ENCODE measurements at regions not wholly inside any gene's neighbourhood (a gene's known extent, or its start where the extent isn't known, plus 50 kb on each side); places are given as distances from the start of the nearest gene placed in this dataset.
"Not testable (repeated sequence)": the region's sequence is repeated elsewhere in the genome, so short reads cannot be mapped to it uniquely, and the experiment has no call there.

- DNase-seq (ENCODE audit: low spot score), result no peak
Measured at GRCh38 chr16:52787709-52788108, 240.8 kb upstream of the TOX3 start.

GRCh38 chr16:52786091-52786490 is 239.1 kb upstream of the TOX3 start:
- no peak for DNase-seq (ENCODE audit: low spot score)

GRCh38 chr16:52785653-52786052 is 238.7 kb upstream of the TOX3 start:
- DNase-seq (ENCODE audit: low spot score), result no peak

DNA sequence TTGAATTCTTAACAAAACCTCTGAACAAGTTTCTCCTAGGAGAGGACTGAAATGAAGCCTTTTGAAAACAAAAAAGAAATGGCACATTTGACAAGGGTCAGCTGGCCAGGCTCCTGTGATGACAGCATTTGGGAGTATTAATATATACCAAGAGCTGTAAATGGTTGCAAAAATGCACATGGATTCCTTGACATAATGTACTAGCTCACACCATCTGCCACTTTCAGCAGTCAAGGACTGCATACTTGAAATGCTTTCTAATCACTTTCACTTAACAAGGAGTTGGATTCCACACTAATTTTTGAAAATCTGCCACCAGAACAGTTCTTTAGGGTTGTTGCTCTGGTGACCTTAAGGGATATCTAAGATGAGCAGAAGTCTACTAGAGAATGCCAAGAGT is 236.7 kb upstream of the TOX3 start:
- no peak for DNase-seq (ENCODE audit: low spot score)

GRCh38 chr16:52781005-52781630 is 234.2 kb upstream of the TOX3 start:
- no peak for DNase-seq (ENCODE audit: low spot score)

DNA sequence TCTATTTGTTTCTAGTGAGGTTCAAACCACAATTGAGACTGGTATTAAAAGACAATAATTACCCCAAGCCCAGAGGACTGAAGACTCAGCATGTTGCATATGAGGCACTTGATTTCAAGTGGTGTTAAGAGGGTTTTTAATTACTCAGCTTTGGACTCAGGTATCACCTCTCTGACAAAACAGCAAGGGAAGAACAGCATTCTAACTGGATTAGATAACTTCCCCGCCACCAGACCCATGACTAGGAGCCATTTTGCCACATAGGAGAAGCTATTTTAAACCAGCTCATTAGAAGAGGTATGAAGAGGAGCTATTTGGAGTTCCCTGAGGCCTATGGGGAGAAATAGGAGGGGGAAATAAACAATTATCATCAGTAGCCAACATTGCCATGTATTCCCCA is 226.1 kb upstream of the TOX3 start:
- DNase-seq (ENCODE audit: low spot score), result no peak

DNA sequence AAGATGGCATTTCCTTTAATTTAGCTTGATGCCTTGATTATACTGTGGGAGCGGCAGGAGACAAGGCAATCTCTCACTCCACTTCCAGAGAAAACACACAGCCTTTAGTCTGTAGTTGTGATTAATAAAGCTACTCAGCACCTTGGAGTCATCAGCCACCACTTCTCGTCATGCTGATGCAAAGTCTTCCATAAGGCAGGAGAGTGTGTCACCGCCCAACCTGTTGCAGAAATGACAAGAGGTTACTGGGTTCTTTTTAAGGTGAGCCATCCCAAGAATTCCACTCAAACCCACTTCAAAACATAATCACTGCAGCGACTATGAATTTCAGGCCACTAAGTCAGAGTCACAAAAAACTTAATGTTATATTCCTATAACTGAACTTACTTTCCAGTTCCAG is 223.9 kb upstream of the TOX3 start:
- no peak for DNase-seq (ENCODE audit: low spot score)

- no peak for DNase-seq (ENCODE audit: low spot score)
Measured at GRCh38 chr16:52758473-52758855, 211.5 kb upstream of the TOX3 start.

GRCh38 chr16:52757746-52758472 is 211.0 kb upstream of the TOX3 start:
- no peak for DNase-seq (ENCODE audit: low spot score)

DNA sequence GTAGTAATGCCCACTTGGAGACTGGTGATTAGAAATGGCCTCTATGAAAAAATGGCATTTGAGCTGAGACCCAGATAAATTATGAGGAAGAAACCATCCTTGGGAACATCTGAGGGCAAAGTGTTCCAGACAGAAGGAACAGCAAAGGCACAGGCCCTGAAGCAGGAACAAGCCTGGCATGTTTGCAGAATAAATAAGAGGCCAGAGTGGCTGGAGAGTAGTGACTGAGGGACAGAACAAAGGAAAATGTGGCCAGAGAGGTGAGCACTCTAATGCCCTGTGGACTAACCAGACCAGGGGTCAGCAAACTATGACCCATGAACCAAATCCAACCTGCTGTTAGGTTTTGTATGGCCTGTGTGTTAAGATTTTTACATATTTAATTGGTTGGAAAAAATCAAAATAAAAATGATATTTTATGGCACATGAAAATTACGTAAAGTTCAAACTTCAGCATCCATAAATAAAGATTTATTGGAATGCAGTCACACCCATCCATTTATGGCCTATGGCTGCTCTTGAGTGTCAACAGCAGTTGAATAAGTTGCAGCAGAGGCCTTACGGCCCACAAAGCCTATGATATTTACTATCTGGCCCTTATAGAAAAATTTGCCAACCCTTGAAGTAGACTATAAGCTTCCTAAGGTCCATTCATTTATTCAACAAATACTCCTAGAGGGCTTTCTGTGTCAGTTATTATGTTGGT is 210.0 kb upstream of the TOX3 start:
- DNase-seq (ENCODE audit: low spot score), result no peak

- no peak for DNase-seq (ENCODE audit: low spot score)
Measured at GRCh38 chr16:52755396-52755795, 208.5 kb upstream of the TOX3 start.

DNA sequence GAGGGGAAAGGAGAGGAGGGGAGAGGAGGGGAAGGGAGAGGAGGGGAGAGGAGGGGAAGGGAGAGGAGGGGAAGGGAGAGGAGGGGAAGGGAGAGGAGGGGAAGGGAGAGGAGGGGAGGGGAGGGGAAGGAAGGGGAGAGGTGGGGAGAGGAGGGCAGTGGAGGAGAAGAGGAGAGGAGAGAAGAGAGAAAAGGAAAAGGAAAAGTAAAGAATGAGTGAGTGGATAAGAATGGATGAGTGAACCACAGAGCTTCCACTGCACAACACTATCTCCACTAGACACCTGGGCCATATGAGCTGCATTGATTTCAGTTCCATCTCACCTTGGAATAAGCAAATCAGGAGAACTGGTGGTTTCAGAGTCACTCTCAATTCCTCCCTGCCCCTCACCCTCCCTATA is 204.1 kb upstream of the TOX3 start:
- DNase-seq (ENCODE audit: low spot score), result no peak

DNA sequence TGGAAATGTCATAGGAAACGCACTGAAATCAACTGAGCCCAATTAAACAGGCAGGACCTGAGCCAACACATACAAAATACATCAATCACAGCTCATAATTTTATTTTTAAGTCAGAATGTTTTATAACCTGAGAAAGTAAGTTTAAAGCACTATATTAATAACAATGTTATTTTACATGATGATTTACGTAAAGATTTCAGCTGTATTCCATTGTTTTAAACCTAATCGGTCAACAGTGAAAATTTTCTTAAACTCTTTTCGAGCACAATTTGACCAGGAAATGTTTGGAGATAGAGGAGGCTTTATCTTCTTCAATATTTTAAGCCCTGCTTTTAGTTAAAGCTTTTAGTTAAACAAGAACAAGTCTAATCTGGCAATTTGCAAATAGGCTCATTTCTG is 201.8 kb upstream of the TOX3 start:
- no peak for DNase-seq (ENCODE audit: low spot score)

- DNase-seq (ENCODE audit: low spot score), result no peak
Measured at GRCh38 chr16:52747088-52747595, 200.2 kb upstream of the TOX3 start.

- no peak for DNase-seq (ENCODE audit: low spot score)
Measured at GRCh38 chr16:52743707-52744106, 196.8 kb upstream of the TOX3 start.

GRCh38 chr16:52742608-52743170 is 195.7 kb upstream of the TOX3 start:
- DNase-seq (ENCODE audit: low spot score), result no peak

DNA sequence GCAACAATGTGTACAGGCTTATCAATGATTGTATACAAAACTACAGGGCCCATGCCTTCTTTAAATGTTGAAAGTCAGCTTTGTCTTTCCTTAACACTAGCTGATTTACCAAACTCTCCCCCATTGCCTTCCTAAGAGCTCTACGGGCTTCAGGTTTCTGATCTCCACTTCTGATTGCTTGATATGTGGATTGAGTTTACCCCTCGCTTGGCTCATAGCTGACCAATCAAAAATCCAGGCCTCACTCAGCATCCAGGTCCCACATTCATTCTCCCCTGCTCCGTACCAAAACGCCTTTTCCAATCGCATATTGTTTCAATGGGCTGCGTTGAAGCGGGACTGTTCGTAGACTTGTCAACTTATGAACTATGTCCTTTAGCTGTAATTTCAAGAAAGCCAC is 195.1 kb upstream of the TOX3 start:
- DNase-seq (ENCODE audit: low spot score), result no peak

DNA sequence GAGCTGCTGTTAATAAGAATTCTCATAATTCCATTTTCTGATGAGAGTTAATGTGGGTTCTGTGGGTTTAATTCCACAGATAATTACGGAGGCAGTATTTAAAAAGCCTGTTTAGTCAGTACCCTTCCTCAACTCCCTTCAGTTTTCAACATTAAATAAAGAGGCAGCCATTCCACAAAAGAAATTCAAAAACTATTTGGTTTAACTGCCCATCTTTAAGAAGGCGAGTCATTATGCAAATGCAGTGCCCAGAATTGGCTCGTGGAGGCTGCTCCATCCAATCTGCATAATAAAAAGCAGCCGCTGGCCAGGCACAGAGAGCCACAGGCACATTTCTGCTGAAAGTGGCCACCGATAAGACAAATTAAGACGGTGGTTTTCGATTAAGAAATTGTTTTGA is 194.4 kb upstream of the TOX3 start:
- no peak for DNase-seq (ENCODE audit: low spot score)

- no peak for DNase-seq (ENCODE audit: low spot score)
Measured at GRCh38 chr16:52740766-52741165, 193.8 kb upstream of the TOX3 start.

- no peak for DNase-seq (ENCODE audit: low spot score)
Measured at GRCh38 chr16:52740333-52740732, 193.4 kb upstream of the TOX3 start.

GRCh38 chr16:52738992-52739391 is 192.0 kb upstream of the TOX3 start:
- not testable (repeated sequence) for DNase-seq (ENCODE audit: low spot score)

GRCh38 chr16:52731219-52731875 is 184.4 kb upstream of the TOX3 start:
- DNase-seq (ENCODE audit: low spot score), result no peak
